Dermis blood vessel endothelial cell (primary cell): ENCODE measurements at regions not wholly inside any gene's neighbourhood (a gene's known extent, or its start where the extent isn't known, plus 50 kb on each side); places are given as distances from the start of the nearest gene placed in this dataset.

ENCODE experiments used
- DNase-seq: peaks from one replicate; pipeline ENCODE4 v3.0.0; 2010

DNA sequence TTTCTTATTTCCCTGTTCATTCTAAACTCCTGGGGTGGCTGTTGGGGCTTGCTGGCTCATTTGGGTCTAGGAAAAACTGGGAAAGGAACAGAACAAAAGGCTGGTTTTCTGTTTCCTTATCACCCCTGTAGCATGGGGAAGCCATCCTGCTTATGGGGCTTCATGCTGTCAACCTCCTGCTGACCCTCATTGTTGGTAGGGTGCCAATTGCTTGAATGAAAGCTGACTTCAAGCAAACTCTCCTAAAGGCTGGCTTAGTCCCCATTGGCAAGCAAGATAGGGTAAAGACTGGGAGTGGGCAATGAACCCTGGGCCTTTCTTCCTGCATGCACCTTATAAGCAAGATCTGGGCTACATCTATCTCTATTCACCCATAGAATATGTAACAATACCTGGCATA lies 511.6 kb downstream of the DMAC1 start:
- DNase-seq = no peak

DNA sequence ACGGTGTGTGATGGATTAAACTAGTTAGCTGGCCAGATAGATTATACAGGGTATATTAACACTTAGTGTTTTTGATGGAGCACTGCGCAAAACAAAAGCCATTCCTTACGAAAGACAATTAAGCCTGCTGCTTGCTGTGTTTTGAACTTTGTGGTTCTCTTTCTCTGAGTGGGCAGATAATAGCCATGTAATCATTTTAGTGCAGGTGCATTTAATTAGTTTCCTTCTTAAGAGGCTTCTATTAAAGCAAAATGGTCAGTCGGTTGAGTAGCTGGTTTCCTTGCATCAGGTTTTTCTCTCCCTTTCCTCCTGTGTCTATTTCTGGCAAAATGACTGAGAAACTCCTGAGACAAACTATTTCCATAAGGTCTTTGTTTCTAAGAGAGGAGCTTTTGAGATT lies 512.5 kb downstream of the DMAC1 start:
- DNase-seq = no peak

DNA sequence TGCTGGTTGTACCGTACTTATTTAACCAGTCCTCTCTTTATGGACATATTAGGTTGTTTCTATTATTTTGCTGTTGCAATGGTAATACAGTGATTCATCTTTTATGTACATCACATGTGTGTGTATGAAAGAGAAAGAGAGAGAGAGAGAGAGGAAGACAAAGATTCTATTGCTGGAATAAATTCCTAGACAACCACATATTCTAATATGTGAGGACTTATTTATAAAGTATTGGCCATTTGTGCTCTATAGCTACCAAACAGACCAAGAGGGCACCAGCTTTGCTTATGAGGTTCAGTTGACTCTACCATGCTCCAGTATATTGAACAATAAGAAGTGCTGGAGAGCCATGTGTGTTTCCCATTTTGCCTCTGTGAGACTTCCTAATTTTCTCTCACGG lies 513.5 kb downstream of the DMAC1 start:
- no peak for DNase-seq

DNA sequence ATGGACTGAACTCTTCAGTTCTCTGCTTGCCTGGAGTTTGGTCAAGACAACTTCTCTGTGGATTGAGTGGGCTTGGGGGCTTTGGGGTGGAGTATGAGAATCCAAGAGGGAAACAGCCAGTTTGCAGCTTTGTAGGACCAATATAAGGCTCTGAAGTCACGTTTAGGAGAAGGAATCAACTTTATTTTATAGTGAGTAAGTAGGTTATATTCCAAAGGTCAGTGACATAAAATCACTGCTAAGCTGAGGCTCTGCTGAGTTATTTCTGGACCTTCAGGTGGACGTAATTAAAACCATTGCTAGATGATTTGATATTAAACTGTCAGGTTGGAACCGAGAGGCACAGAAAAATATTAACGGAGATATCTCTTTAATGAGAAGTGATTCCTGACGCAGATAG lies 514.4 kb downstream of the DMAC1 start:
- no peak for DNase-seq

DNA sequence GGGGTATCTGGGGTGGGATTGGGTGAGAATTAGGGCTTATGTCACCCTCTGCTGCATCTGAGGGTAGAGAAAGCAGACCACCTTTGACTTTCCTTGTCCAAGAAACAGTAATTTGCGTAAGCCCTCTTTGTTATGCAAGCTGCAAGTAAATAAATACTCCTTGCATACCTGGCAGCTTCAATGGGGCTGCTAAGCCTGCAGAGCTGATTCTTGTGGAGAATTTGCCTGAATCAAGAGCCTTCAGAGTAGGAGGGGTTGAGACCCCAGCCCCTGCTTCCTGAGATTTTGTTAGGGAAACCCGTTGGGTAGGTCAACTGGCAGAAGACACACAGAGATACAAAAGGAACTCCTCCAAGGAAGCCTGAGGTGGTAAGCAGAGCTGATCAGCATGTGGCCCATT lies 515.1 kb downstream of the DMAC1 start:
- DNase-seq = no peak

DNA sequence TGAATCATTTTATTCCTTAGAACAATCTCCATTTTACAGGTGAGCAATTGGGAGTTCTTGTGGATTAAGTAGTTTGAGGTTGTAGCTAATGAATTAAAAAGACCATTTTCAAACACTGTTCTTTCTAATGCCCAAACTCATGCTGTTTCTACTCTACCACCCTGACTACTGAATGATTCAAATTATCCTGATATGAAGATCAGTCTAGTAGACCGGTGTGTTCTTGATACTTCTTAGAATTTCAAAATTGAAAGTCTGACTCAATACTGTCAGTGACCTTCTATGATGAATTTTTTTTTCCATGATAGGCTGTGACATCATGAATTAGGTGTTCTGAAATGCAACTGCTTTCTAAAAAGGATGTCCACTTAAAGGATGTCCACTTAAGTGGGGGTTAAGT lies 515.5 kb downstream of the DMAC1 start:
- DNase-seq = no peak

DNA sequence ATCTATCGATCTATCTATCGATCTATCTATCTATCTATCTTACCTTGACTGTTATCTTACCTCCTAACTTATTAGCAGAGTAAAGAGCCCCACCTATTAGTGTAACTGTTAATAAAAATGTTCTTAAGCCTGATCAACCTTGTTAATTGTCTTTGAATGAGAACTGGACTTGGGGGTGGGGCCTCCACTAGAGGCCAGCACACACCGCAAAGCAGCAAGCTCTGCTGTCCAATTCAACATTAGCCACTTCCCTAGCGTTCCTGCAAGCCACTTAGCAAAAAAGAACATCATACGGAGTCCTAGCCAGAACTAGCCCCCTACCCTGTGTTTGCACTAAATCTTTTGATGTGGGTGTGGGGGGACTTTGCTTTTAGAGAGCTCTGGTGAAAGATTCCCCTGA lies 515.8 kb downstream of the KDM4C start:
- DNase-seq = peak; percentile 3

DNA sequence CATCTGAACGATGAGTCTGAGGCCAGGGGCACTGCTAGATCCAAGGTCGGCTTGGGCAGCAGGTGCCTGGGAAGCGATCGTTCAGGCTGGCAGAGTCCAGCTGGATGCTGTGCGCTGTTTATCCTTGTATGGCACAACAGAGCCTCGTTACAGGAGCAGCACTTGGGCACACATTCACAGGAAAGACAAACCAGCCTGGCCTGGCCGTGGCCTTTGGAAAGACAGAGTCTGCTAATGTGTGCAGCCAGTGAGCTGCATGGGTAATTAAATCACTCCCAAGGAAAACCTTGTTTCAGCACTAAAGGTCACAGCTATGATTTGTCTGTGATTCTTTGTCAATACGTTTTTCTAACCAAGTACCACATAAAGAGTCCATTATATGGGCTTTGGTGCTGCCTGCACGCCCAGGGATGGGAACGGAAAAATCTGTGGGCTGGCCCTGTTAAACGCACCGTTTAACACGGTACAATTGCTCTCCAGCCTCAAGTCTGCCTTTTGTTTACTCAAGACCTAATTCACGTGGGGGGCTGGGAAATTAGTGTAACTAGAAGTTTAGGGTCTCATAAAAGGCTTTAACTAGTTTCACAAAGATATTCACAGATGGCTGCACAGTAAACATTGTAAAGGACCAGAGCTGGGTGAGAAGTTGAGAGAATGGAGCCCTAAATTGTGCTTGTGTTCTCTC lies 509.3 kb downstream of the KDM4C start:
- no peak for DNase-seq

DNA sequence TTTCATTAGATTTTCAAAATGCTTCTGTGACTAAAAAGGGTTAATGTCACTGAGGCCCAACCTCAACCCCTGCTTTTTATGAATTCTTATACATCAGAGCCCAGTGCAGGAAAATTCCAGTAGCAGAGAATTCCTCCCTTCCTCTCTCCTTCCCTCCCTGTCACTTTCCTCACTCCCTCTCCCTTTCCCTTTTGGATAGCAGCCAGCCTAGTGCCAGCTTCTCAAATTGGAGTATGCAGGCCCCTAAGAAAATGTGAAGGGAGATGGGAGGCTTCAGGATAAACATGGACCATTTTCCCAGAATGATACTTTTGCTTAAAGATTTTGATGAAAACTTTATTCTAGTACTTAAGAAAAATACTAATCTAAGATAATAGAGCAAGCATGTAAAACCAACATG lies 507.4 kb downstream of the KDM4C start:
- no peak for DNase-seq

DNA sequence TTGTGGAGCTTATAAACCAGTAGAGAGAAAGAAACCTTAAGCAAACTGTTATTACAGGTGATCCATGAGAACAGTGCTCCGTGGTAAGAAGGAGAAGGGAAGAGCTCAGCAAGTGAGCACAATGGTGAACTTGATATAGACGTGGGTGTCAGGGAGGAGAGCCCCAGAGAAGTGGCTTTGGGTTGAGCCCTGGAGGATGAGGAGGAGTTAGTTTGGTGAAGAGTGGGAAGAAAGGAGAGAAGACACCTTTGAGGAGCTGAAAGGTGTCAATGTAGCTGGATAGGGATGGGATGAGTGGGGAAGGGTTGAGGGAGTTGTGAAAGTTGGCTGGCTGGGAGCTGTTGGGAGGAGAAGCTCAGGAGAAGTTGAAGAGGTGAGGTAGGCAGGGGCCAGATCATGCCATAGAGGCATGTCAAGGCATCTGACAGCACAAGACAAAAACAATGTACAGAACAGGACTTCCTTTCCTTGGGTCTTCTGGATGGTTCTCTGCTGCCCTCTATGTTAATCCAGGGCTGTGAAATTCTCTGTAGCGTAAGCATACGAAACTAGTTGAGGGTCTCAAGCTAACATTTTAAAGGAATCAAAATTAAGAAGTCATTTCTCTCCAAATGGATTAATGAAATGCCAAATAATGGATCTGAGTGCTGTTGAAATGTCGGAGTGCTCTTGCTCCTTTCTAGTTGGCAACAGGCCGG lies 501.9 kb downstream of the KDM4C start:
- no peak for DNase-seq

DNA sequence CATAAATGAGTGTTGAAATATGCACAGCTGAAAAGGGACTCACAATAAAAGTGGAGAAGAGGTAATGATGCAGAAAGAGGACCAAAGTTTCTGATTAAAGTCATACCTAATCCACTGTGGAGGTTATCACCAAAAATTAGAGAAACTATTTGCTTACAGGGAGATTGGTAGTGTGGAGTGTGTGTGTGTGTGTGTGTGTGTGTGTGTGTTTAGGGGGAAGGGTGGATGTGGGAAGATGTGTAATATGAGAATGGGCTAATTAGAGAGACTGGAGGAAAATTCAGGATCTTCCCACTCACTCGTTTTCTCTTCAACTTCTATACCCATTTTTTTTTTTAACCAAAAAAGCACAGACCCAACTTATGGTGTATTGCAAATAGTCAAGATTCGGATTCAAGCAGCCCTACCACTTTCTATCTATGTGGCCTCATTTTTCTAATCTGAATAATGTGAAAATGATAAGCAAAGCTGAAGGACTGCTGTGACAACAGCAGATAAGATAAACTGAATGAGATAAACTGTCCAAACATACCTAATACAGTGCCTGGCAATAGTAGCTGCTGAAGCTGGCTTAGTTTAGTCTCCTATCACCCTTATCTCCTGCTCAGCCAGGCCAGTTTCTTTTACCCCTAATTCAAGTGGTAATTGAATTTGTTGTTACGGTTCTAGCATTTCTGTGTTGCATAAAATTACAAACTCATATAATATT lies 501.1 kb downstream of the KDM4C start:
- DNase-seq = no peak

DNA sequence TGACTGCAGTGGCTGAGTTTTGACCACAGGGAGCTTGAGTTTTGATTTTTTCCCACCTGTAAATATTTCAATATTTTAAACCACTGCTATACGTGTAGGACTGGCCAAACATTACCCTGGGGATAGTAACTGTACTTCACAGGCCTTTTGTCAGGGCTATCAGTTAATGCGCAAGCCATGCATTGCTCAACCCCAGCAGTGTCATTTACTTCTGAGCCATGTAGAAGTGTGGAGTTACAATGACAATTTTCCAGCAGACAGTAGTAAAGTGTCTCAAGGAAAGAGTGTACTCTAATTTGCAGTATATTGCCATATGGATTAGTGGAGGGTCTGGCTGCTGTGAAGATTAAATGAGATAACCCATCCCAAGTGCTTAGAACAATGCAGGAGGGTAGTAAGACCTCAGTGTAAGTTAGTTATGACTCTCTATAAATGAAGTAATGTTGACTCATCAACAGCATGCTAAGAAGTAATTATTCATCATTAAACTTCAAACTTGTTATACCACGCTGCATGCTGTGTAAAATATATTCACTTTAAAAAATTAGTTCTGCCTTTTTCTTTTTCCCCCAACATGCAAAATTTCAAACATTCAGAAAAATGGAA lies 489.2 kb downstream of the KDM4C start:
- no peak for DNase-seq

DNA sequence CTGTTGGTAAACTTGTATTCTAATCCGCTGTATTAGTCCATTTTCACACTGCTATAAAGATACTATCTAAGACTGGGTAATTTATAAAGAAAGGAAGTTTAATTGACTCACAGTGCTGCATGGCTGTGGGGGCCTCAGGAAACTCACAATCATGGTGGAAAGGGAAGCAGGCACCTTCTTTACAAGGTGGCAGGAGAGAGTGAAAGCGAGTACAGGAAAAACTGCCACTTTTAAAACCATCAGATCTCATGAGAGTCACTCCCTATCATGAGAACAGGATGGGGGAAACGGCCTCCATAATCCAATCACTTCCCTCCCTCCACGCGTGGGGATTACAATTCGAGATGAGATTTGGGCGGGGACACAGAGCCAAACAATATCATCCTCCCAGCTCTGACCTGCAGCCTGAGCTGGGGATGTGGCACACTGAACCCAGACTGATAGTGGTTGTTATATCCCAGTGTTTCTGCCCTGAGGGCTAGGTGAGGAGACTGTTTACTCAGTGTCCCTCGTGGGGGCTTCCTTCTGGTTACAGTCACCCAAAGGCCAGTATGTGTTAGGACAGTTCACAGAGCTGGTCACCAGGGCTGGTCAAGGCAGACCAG lies 488.3 kb downstream of the KDM4C start:
- no peak for DNase-seq

DNA sequence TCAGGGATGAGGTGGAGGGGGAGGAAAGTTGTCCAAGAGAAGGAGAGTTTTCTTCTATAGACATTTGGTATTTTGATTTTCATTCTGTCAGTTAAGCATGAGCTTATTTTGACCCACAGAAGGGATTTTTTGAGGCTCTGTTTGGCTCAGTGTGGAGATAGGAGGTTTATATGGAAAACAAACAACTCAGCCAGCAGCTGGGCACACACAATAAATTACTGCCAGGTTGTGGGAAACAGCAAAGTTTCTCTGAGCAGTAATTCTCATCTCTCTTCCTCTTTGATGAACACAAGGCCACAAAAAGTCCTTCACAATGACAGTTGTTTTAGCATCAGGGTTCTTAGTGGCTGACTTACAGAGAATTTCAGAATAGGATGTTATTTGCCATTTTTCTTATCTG lies 486.1 kb downstream of the KDM4C start:
- no peak for DNase-seq

DNA sequence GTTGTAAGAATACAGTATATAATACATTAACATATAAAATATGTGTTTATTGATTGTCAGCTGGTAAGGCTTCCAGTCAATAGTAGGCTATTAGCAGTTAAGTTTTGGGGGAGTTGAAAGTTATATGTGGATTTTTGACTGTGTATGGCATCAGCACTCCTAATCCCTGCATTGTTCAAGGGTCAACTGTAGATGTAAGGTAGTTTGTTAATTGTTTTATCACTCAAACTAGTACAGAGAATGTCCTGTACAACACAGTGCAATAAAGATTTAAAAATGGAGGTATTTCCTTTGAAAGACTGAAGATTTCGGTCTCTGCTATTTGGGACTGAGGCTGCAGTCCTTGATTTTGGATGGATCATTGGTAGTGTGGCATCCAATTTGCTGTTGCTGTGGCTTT lies 484.4 kb downstream of the KDM4C start:
- no peak for DNase-seq

DNA sequence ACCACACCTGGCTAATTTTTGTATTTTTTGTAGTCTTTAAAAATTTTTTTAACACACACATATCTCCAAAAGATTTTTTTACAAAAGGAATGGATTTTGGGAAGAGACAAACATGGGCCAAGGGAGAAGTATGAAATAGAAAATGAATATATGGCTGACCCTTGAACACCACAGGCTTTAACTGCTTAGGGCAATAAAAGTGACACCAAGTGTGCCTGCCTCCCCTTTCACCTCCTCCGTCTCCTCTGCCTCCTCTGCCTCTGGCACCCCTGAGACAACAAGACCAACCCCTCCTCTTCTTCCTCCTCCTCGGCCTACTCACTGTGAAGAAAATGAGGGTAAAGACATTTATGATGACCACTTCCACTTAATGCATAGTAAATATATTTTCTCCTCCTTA lies 483.9 kb downstream of the KDM4C start:
- no peak for DNase-seq

DNA sequence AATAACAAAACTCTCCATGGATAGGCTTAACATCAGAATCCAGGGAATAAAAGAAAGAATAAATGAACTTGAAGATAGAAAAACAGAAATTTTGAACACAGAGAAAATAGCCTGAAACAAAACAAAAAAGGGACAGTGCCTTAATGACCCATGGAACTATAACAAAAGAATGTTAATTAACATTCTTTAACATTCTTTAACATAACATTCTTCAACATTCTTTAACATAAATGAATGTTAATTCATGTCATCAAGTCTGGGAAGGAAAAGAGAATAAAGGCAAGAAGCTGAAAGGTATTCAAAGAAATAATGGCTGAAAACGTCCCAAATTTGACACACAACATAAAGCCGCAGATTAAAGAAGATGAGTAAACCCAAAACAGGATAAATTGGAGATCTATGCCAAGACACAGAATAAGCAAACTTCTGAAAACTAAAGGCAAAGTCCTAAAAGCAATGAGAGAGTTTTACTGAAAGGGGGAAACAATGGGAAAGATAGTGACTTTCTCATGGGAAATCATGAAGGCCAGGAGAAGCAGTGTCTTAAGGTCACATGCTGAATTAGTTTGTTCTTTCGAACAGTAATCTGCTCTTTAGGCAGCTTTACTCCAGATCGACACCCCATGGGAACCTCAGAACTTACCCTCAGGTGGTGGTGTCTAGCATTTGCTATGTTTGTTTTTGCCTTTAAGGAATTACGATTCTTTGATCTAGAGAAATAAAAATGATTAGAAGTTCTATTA lies 483.0 kb downstream of the KDM4C start:
- no peak for DNase-seq

DNA sequence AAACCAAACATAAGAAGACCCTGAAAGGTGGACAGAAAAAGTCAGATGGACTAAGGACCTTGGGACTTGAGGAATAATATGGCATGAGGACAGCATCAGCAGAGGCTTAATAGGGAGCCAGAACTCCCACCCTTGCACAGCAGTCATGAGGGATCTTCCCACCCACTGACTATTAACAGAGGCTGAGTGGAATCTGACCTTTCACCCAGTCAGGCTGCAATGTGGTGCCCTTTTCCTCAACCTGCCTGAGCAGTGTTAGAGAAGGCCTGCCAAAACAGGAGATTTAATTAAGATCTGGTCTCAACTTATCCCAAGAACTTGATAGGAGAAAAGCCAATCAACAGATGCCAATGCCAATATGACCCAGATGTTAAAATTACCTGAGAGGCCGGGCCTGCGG lies 481.9 kb downstream of the KDM4C start:
- DNase-seq = no peak

DNA sequence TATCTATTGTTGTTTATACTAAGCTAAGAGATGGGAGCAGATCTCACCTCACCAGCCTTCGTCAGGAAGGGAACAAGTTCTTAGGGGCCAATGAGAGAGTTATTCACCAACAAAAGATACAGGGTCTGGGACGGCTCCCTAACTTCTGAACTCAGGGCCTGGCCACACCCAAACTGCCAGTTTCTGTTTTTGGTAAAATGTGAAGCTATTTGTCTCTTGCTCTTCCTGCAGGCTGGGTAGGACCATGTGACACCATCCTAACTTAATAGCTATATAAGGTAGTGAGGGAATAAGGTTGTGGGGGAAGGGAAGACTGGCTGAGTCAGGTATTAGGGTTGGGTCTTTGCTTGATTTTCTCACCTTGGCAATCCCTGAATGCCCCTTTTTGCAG lies 480.5 kb downstream of the KDM4C start:
- DNase-seq = no peak

DNA sequence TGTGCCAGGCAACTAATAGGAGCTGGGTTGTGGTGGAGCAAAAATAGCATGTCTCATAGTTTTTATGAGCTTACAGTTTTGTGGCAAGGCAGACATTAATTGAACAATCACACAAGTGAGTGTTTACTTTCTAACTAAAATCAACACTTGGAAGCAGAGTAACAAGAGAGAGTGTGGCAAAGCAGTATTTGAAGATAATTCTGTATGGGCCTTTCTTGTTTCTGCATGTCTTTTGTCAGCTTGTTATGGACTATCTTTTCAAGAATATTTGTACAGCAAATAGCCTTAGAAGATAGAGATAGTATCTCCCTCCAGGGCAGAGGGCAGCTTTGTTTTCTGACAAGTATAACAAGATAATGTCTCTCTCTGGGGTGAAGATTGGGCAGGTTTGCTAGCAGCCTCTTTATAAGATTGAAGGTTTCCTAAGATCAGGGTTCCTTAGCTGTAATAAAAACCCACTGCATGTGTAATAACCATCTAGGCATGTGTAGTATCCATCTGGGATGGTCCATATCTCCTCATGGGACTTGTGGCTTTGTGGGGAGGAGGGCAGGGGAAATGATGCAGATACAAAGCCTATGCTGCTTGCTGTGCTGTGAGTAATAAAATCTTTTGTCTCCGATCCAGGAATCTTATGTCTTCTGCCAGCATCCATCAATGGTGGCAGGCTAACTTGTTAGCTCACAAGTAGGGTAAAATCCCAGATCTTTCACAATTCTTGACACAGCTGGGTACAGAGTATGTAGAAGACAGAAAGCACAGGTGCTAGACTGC lies 479.9 kb downstream of the KDM4C start:
- DNase-seq = no peak

DNA sequence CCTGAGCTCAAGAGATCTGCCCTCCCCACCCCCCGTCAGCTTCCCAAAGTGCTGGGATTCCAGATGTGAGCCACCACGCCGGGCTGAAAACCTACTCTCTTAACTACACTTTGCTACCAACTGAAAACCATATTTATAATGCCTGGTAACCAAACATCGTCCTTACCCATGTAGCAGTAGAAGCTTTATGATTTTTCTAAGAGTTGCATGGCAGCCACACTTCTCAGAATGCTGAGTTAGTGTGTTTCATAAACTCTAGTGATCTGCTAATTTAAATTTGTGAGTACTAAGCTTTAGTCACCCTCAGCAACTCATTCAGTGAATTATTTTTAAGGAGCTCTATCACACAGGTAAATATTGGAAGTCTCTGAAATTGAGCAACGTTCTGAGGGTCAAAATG lies 478.4 kb downstream of the KDM4C start:
- no peak for DNase-seq

DNA sequence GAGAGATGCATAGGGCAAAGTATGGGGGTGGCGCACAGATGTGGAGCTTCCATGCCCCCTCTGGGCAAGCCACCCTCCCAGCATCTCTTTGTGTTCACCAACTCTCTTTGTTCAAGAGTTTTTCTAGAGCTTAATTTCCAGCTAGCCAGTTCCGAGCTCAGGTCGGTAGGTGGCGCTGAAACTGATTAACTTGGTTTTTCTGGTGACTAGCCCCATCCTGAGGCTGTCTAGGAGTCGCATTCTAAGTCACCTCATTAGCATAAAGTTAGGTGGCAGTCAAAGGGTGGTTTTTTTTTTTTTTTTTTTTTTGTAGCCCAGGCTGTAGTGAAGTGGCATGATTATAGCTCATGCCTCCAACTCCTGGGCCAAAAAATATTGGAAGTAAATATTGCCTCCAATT lies 476.4 kb downstream of the KDM4C start:
- peak; percentile 60 for DNase-seq
